HFFc6 (cell line): ENCODE measurements at regions not wholly inside any gene's neighbourhood (a gene's known extent, or its start where the extent isn't known, plus 50 kb on each side); places are given as distances from the start of the nearest gene placed in this dataset.

Experiments
- DNase-seq: peaks from one replicate; pipeline ENCODE4 v3.0.0-alpha.2; 2018
- H3K27ac Mint-ChIP-seq: 2 replicates; pipeline ENCODE4 v1.8.0; 2020; ENCODE audit warnings: mild to moderate bottlenecking, mixed read lengths
- H3K27me3 Mint-ChIP-seq: 2 replicates; pipeline ENCODE4 v1.8.0; 2021; ENCODE audit warnings: mild to moderate bottlenecking, moderate library complexity, mixed read lengths; ENCODE audit not compliant: insufficient read depth
- H3K36me3 Mint-ChIP-seq: 2 replicates; pipeline ENCODE4 v1.8.0; 2021; ENCODE audit warnings: low read depth, mixed read lengths
- H3K4me1 Mint-ChIP-seq: 2 replicates; pipeline ENCODE4 v1.8.0; 2020; ENCODE audit warnings: low read depth, mixed read lengths
- H3K4me3 Mint-ChIP-seq: 2 replicates; pipeline ENCODE4 v1.8.0; 2020; ENCODE audit warnings: mild to moderate bottlenecking, moderate library complexity, mixed read lengths
- H3K9me3 Mint-ChIP-seq: 2 replicates; pipeline ENCODE4 v1.8.0; 2020; ENCODE audit warnings: mild to moderate bottlenecking, mixed read lengths
- TF ChIP-seq, protein P1 (sequence below): fragments of 200-600 bp; sonication (generic); IDR thresholded peaks from 2 replicates; pipeline ENCODE4 v1.5.0; 2021; ENCODE audit warnings: antibody characterized with exemption, mild to moderate bottlenecking

GRCh38 chr5:39980056-39980455, 555.3 kb upstream of the DAB2 start:
- no peak overlapping the region for H3K4me3 Mint-ChIP-seq
- TF ChIP-seq, protein P1, sequence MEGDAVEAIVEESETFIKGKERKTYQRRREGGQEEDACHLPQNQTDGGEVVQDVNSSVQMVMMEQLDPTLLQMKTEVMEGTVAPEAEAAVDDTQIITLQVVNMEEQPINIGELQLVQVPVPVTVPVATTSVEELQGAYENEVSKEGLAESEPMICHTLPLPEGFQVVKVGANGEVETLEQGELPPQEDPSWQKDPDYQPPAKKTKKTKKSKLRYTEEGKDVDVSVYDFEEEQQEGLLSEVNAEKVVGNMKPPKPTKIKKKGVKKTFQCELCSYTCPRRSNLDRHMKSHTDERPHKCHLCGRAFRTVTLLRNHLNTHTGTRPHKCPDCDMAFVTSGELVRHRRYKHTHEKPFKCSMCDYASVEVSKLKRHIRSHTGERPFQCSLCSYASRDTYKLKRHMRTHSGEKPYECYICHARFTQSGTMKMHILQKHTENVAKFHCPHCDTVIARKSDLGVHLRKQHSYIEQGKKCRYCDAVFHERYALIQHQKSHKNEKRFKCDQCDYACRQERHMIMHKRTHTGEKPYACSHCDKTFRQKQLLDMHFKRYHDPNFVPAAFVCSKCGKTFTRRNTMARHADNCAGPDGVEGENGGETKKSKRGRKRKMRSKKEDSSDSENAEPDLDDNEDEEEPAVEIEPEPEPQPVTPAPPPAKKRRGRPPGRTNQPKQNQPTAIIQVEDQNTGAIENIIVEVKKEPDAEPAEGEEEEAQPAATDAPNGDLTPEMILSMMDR = no peak
- no peaks in the 10 kb centered on the region for H3K27me3 Mint-ChIP-seq
- no peak overlapping the region for H3K27ac Mint-ChIP-seq
- no peaks in the 10 kb centered on the region for H3K9me3 Mint-ChIP-seq
- no peaks in the 10 kb centered on the region for H3K4me1 Mint-ChIP-seq
- no peaks in the 10 kb centered on the region for H3K36me3 Mint-ChIP-seq
- DNase-seq = no peak

DNA sequence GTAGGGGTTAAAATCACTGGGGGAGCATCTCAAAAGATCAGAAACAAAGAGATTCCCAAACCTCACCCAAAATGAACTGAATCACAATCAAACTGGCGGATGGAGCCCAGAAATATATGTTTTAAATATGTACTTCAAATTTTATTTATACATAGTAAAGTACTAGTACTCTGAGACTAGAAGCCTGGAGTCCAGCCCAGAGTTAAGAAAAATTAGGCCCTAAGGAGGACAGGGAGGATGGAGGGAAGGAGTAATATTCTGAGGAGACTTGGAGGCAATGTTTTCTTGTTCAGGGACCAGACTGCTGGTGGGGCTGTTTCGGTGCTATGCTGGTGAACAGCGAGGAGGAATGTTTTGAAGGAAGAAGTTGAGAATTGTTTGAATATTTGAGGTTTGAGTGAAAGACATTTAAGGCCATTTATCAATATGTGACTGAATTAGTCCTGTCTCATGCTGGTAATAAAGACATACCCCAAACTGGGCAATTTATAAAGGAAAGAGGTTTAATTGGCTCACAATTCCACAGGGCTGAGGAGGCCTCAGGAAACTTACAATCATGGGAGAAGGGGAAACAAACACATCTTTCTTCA, 552.4 kb upstream of the DAB2 start:
- no peaks in the 10 kb centered on the region for H3K36me3 Mint-ChIP-seq
- no peaks in the 10 kb centered on the region for H3K4me1 Mint-ChIP-seq
- no peaks in the 10 kb centered on the region; the same call in none of the 2 replicates for H3K27me3 Mint-ChIP-seq
- TF ChIP-seq, protein P1 = no peak
- H3K27ac Mint-ChIP-seq = no peak overlapping the region
- no peak overlapping the region for H3K4me3 Mint-ChIP-seq
- H3K9me3 Mint-ChIP-seq = no peaks in the 10 kb centered on the region
- DNase-seq = no peak

DNA sequence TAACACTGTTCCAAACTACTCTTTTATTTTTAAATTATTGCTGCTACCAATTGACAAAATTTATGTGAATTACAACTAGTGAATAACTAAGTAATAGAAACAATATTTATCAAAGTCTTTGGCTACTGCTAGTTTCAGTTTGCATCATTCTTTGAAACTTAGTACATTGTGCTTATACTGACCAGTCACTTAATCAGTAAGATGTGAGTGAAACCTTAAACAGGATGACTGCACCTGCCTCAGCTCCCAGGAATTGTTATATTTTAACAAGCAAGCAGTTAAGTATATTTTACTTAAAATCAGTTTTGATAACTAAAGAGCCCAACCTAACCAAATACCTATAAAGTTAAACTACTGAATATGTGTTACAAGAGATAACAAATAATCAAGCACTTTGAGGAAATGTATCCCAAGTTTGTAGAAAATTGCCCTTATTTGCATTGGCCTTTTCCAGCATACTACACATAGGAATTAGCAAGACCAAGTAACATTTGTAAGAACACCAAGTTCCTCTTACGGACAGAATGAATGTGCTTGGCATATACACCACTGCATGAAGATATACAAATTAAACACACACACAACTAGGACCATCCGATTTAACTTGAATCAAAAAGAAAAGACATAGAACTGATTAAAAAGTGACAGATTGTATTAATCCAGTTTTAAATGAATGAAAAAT, 545.5 kb upstream of the DAB2 start:
- no peak for DNase-seq
- Mint-ChIP-seq H3K27me3 (no peaks in the 10 kb centered on the region; the same call in none of the 2 replicates), H3K9me3 (no peaks in the 10 kb centered on the region), H3K4me3 (no peak overlapping the region), H3K36me3 (no peaks in the 10 kb centered on the region), H3K27ac (no peak overlapping the region), H3K4me1 (no peaks in the 10 kb centered on the region)
- TF ChIP-seq, protein P1 = no peak

- no peak for DNase-seq
- H3K27ac Mint-ChIP-seq = no peak overlapping the region
- no peak overlapping the region for H3K4me3 Mint-ChIP-seq
- H3K4me1 Mint-ChIP-seq = no peaks in the 10 kb centered on the region
- H3K9me3 Mint-ChIP-seq = no peaks in the 10 kb centered on the region
- H3K27me3 Mint-ChIP-seq = no peaks in the 10 kb centered on the region; the same call in none of the 2 replicates
- no peaks in the 10 kb centered on the region for H3K36me3 Mint-ChIP-seq
- TF ChIP-seq, protein P1 = no peak
Observed at GRCh38 chr5:39968381-39968780, 543.6 kb upstream of the DAB2 start.

- Mint-ChIP-seq H3K27ac (no peak overlapping the region), H3K4me3 (no peak overlapping the region), H3K4me1 (no peaks in the 10 kb centered on the region), H3K9me3 (no peaks in the 10 kb centered on the region), H3K36me3 (no peaks in the 10 kb centered on the region), H3K27me3 (peaks cover 3% of the 10 kb centered on the region)
- DNase-seq = no peak
- TF ChIP-seq, protein P1 = no peak
Observed at GRCh38 chr5:39955156-39955555, 530.4 kb upstream of the DAB2 start.
